AG04450 (cell line): ENCODE measurements at regions not wholly inside any gene's neighbourhood (a gene's known extent, or its start where the extent isn't known, plus 50 kb on each side); places are given as distances from the start of the nearest gene placed in this dataset.
A peak's percentile ranks its signal among the peaks of the same experiment; 100 is the strongest.

ENCODE experiments used
- CTCF ChIA-PET: fragments of 300-600, 350-600 bp; formaldehyde crosslinking; extraction: SDS; loops from one replicate; lab custom pipeline; 2022; ENCODE audit warnings: antibody characterized with exemption, inconsistent platforms; lab: Charles Lee
- POLR2A ChIA-PET: fragments of 350-600 bp; formaldehyde crosslinking; extraction: SDS; loops from one replicate; lab custom pipeline; 2021; ENCODE audit warnings: antibody characterized with exemption, inconsistent platforms; lab: Yijun Ruan, JAX
- DNase-seq: peaks from one replicate; pipeline ENCODE4 v3.0.0-alpha.2; 2011; ENCODE audit warnings: low read depth, low spot score
- H3K27ac ChIP-seq: one replicate; pipeline ENCODE4 v1.5.1; 2012; ENCODE audit warnings: low read depth, low read length, control low read depth
- H3K27me3 ChIP-seq: one replicate; pipeline ENCODE4 v1.6.0; 2012; ENCODE audit warnings: low read length; ENCODE audit not compliant: control insufficient read depth, insufficient read depth
- H3K4me3 ChIP-seq: 2 replicates; pipeline ENCODE4 v1.5.1; 2011; ENCODE audit warnings: mild to moderate bottlenecking, low read depth, low read length, control low read depth
- H3K9me3 ChIP-seq: 2 replicates; pipeline ENCODE4 v1.5.1; 2012; ENCODE audit warnings: low read length; ENCODE audit not compliant: control insufficient read depth, insufficient read depth
- TF ChIP-seq, protein P1 (sequence below): IDR thresholded peaks from 2 replicates; pipeline ENCODE4 v1.5.1; 2011; ENCODE audit warnings: low read depth, low read length, control low read depth, inconsistent platforms

DNA sequence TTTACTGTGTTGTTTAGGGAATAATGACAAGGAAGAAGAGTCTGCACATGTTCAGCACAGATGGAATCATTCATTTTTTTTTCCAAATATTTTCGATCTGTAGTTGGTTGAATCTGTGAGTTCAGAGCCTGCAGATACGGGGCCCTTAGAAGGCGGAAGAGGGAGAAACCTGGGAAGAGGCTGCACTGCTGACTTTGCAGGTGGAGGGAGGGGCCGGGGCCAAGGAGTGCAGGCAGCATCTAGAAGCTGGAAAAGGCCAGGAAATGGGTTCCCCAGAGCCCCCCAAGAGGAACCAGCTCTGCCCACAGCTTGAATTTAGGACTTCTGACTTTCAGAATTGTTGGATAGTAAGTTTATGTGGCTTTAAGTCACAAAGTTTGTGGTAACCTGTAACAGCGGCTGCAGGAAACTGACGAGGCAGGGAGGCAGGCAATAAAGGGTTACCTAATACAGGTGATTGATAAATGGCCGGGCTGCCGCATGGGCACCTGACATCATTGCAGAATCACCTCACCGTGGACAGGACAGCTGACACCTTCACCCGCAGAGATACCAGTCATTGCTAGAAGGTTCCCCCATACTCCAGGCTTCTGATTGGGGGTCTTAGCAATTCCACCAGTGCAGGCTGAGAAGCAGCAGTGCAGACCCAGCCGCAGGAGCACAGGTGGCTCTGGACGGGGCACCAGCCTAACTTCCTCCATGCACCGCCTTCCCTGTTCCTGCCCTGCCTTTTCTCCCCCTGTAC lies 181.3 kb downstream of the IRF8 start:
- Histone ChIP-seq H3K27me3 (no peaks in the 10 kb centered on the region), H3K9me3 (no peaks in the 10 kb centered on the region), H3K4me3 (no peak overlapping the region), H3K27ac (no peak overlapping the region)
- POLR2A ChIA-PET, result no interaction called here
- CTCF ChIA-PET, result no interaction called here
- TF ChIP-seq, protein P1, sequence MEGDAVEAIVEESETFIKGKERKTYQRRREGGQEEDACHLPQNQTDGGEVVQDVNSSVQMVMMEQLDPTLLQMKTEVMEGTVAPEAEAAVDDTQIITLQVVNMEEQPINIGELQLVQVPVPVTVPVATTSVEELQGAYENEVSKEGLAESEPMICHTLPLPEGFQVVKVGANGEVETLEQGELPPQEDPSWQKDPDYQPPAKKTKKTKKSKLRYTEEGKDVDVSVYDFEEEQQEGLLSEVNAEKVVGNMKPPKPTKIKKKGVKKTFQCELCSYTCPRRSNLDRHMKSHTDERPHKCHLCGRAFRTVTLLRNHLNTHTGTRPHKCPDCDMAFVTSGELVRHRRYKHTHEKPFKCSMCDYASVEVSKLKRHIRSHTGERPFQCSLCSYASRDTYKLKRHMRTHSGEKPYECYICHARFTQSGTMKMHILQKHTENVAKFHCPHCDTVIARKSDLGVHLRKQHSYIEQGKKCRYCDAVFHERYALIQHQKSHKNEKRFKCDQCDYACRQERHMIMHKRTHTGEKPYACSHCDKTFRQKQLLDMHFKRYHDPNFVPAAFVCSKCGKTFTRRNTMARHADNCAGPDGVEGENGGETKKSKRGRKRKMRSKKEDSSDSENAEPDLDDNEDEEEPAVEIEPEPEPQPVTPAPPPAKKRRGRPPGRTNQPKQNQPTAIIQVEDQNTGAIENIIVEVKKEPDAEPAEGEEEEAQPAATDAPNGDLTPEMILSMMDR, result no peak
- DNase-seq, result no peak

DNA sequence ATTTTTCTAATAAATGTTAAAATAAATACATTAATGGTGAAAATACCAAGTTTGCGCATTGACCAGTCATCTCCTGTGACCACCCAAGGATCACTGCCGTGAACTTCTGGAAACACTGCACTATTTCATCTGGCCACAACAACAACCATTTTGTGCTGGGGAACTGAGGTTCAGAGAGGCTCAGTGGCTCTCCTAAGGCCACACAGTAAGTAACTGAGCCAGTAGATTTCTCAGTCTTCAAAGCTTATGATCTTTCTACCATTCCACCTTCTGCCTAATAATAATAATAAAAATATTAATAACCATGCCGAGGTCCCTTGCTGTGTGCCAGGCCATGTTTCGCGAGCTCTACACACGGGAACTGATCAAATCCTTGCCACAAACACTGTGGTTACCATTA lies 182.0 kb downstream of the IRF8 start:
- CTCF ChIA-PET, result interaction anchor here (0.7 kb wide), 1 partner anchor 64 kb away, joined by 3 read pairs; no protein-coding TSS in a partner anchor
- no peak for DNase-seq
- no peaks in the 10 kb centered on the region for H3K27me3 ChIP-seq
- TF ChIP-seq, protein P1, result no peak
- no peak overlapping the region for H3K27ac ChIP-seq
- POLR2A ChIA-PET, result no interaction called here
- H3K4me3 ChIP-seq, result no peak overlapping the region
- H3K9me3 ChIP-seq, result no peaks in the 10 kb centered on the region

DNA sequence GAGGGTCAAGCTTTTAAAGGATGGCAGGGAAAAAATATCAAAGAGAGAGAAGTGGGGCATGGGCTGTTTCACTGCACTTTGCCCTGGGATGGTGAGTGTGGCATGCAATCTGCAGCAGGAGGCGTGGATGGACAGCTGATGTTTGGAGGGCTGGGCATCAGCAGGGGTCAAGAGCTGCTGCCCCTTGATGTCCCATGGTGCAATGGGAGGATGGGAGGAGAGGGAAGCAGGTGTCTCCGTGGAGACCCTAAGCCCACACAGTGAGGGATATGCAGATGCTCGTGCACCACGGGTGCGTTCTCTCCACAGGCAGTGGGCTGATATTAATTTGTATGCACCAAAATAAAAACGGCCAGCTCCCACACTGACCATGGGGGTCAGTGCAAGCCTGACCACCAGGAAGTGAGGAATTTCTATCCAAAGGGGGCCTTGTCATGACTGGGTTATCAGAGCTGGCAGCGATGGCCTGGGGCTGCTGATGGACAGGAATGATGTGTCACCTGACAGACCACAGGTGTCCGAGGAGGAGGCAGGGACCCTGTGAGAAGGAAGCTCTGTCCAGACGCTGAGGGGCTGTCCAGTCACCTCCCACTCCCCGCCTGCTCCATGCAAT lies 183.6 kb downstream of the IRF8 start:
- TF ChIP-seq, protein P1, result no peak
- CTCF ChIA-PET, result interaction anchor here (0.8 kb wide), 1 partner anchor 10 kb away, joined by 3 read pairs; no protein-coding TSS in a partner anchor
- Histone ChIP-seq H3K9me3 (no peaks in the 10 kb centered on the region), H3K27ac (no peak overlapping the region), H3K4me3 (no peak overlapping the region), H3K27me3 (peaks cover under 1% of the 10 kb centered on the region)
- no peak for DNase-seq
- POLR2A ChIA-PET, result no interaction called here

DNA sequence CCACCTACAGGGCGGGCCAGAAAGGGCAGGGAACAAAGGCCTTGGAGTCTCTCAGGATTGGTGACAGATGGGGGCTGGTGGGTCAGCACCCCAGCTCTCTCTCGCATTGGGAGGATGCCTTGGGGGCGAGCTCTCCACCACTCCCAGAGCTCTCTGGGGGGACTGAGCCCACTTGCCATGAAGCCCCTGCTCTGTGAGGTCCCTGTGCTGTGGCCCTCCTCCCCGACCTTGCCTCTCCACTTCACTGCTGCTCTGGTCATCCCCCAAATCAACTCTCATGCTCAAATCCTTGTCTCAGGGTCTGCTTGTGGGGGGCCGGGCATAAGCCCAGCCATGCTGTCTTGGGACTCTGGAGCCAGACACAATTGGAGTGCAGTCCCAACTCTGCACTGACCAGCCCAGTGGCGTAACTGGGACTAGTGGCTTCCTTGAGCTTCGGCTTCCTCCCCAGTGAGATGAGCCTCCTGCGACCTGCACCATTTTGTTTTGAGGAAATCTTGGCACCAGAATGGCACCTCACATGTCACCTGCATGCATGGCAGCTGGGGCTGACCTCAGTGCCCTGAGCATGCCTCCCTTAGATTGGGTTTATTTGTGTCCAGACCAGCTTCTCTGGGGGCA lies 184.5 kb downstream of the IRF8 start:
- POLR2A ChIA-PET, result no interaction called here
- no peaks in the 10 kb centered on the region for H3K9me3 ChIP-seq
- DNase-seq, result no peak
- TF ChIP-seq, protein P1, result peak; percentile 18; the same call in 1 of the 2 replicates
- H3K4me3 ChIP-seq, result no peak overlapping the region
- CTCF ChIA-PET, result no interaction called here
- peaks cover 2% of the 10 kb centered on the region for H3K27me3 ChIP-seq
- no peak overlapping the region for H3K27ac ChIP-seq

DNA sequence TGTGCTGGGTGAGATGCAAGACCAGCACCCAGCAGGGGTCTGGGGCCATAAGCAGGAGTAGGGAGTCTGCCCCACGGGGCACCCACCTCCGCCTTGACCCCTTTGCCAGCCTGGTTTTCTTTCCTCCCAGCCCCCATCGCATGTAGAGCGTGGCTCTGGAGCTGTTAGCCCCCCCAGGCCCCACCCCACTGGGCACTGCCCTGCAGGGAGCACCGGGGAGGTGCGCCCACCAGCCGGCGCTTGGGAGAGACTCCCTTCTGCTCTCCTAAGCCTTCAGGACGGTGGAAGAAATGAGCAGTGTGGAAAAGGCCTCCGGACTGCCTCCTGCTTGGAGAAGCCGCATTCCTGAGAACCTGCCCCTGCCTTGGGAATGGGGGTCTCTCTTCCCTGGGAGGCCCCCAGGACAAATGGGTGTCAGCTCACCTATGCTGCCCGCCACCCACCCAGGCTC lies 186.2 kb downstream of the IRF8 start:
- Histone ChIP-seq H3K4me3 (no peak overlapping the region), H3K27ac (no peak overlapping the region), H3K27me3 (peaks cover 2% of the 10 kb centered on the region), H3K9me3 (no peaks in the 10 kb centered on the region; the same call in 1 of the 2 replicates)
- CTCF ChIA-PET, result no interaction called here
- DNase-seq, result no peak
- POLR2A ChIA-PET, result no interaction called here
- TF ChIP-seq, protein P1, result no peak
